CD1c-positive myeloid dendritic cell (primary cell): ENCODE measurements at regions not wholly inside any gene's neighbourhood (a gene's known extent, or its start where the extent isn't known, plus 50 kb on each side); places are given as distances from the start of the nearest gene placed in this dataset.
"Not testable (repeated sequence)": the region's sequence is repeated elsewhere in the genome, so short reads cannot be mapped to it uniquely, and the experiment has no call there.

ENCODE experiments used
- DNase-seq: peaks from one replicate; pipeline ENCODE4 v3.0.0-alpha.2; 2016; ENCODE audit errors: extremely low spot score

DNA sequence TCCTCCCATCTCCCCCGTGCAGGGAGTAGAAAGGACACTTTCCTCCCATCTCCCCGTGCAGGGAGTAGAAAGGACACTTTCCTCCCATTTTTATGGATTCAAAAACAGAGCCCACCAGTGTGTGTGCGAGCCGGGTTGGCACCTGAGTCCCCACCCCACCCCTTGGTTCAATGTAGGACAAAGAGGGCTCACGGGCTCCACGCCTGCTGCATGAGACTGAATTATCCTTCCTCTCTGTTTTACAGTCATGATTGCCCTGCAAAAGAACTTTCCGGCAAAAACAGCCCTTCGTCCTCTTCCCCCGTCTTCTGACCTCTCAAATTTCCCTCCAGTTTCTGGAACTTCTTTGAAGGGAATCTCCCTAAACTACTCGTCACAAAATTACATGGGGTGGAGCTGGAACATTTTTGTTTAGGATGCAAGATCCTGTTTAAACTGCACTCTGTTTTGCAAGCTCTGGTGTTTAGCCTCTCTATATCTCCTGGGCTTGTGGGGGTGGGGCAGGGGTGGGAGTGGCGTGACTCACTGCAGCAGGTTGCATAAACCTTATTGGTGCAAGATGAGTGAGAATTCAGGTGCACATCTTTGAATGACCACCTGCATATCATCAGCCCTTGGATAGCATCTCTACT, 99.8 kb downstream of the PSMG1 start:
- DNase-seq, result peak; percentile 67

DNA sequence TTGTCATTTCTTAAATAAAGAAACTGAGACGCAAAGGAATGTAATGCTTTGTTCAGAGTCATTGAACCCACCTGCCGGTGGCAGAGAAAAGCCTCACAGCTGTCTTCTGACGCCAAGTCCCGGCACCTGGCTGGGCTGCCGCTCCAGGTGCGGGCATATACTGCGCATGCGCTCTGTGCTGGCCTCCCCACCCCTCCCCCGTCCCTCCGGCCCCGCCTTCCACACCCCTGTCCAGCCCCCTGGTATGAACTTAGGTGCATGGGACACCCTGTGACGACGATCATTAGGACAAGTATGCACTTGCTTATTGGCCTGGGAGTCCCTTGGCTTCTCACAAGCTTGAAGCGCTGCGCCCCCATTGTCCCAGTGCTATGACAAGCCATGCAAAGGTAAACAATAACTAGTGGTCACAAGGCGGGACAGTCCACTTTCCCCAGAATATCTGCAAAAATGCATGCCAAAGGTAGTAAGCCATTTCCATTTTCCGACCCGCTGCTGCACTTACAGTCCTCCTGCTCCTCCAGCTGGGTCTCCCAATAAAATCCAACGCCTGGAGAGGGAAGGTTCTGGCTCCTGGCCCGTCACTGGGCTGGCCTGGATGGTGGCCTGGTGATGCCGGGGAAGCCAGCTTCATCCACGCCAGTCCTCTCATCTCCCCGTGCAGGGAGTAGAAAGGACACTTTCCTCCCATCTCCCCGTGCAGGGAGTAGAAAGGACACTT, 100.4 kb downstream of the PSMG1 start:
- DNase-seq, result no peak

DNA sequence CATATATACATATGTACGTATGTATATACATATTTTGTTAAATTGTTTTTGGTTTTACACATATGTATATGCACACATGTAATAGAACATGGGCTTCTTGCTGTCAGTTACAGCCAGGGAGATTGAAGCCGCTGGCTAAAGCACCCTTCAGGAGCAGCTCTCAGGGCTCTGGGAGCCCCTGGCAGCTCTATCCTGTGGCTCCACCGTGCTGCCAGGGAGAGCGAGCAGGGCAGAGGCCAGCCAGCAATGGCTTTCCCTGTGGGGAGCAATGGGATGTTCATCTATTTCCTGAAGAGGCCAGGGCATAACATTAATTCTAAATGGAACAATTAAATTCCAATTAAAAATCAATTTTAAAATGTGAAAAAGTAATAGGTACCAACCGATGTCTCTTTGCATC, 102.9 kb downstream of the PSMG1 start:
- DNase-seq, result no peak

- peak; percentile 98 for DNase-seq
Measured at GRCh38 chr21:39079617-39080016, 103.6 kb downstream of the PSMG1 start.

DNA sequence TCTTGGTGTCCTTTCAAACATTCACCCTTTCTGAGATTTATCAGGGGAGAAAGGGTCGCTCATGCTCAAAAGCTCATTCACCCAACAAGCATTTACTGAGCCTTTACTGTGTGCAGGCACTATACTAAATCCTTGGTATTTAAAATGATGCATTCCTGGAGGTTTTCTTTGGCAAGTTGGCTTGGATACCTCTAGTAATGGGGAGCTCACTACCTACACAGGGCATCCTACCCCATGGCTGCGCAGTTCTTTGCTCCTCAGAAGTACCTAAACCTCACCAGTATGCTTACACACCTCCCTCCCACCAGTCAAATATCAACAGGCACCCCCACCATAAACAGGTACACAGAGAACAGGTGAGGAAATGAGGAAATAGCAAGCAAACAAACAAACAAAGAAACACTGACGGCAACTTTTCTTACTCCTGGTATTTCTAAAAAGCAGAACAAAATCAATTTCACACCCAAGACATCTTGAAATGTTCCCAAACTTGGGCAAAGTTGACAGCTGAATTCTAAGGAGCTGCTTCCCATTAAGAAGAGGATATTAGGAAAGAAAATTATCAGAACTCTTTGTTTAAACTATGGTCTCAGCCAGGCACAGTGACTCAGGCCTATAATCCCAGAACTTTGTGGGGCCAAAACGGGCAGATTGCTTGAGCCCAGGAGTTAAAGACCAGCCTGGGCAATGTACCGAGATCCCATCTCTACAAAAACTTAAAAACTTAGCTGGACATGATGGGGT, 104.8 kb downstream of the PSMG1 start:
- peak; percentile 59 for DNase-seq

GRCh38 chr21:39077876-39078275, 105.4 kb downstream of the PSMG1 start:
- DNase-seq, result peak; percentile 64

DNA sequence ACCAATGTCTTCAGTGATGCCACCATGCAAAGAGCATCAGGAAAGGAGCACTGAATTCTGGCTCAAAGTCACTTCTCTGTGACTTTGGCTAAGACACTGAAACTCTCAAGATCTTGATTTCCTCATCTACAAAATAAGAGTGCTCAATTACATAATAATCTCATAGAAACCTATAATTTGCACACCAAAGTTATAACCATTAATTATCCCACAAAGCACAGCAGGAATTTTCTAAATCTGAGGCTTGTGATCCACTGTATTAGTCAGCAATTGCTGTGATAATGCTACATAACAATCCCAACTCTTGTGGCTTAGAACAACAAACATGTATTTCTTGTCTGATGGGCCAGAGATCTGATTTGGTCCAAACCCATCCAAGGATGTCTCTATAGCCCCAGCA, 108.7 kb downstream of the PSMG1 start:
- DNase-seq, result no peak

GRCh38 chr21:39073717-39074116, 109.5 kb downstream of the PSMG1 start:
- DNase-seq, result no peak

- DNase-seq, result no peak
Measured at GRCh38 chr21:39073063-39073462, 110.2 kb downstream of the PSMG1 start.

DNA sequence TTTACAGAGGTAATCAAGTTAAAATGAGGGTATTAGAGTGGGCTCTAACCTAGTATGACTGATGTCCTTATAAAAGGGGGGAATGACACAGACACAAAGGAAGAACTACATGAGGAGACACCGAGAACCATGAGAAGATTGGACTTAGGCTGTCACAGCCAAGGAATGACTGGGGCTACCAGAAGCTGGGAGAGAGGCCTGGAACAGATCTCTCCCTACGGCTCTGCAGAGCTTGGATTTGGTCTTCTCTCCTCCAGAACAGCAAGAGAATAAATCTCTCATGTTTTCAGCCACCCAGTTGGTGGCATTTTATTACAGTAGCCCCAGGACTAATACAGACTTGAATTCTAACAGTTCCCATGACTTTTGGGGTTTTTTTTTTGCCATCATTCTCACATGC, 110.8 kb downstream of the PSMG1 start:
- DNase-seq, result no peak

- DNase-seq, result no peak
Measured at GRCh38 chr21:39071623-39072214, 111.5 kb downstream of the PSMG1 start.

- not testable (repeated sequence) for DNase-seq
Measured at GRCh38 chr21:39069856-39070255, 113.4 kb downstream of the PSMG1 start.

- DNase-seq, result no peak
Measured at GRCh38 chr21:39066829-39067780, 116.1 kb downstream of the PSMG1 start.

DNA sequence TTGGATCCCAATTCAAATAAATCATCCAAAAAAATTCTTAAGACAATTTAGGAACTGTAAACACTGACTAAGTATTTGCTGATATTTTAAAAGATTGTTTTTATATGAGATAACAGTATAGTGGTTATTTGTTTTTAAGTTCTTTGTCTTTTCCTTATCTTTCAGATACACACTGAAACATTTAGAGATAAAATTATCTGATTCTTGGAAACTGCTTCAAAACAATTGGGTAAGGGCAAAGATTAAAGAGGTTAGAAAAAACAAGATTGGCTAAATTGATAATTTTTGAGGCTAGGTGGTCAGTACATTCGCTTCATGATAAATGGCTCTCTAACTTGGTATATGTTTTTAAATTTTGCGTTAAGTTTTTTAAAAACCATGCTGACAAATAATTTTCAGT, 117.3 kb downstream of the PSMG1 start:
- no peak for DNase-seq

DNA sequence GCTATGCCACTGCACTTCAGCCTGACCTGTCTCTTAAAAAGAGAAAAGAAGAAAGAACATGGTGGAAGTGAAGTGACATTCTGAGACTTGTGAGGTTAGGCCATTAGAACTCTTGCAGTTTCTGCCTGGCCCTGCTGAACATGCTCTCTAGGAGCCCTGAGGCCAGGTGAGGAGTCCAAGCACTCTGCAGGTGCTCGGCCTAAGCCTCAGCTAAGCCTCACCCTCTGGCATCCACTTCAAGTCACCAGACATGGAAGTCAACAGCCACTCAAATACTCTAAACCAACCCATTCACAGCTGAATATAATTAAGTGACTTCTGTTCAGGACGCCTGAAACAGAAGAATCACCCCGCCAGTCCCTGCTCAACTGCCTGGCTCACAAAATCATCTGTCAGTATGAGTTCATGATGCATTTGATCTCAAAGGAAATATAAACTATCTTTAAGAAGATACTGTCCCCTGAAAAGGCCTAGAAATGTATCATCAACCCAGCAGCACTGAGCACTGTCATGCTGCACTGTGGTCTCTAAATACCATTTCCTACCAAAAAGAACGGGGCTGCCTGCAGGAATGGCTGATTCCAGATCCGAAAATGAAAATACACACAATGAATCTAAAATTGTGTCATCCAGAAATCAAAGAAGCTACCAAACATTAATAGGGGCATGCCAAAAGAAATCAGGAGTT, 118.8 kb downstream of the PSMG1 start:
- DNase-seq, result no peak

DNA sequence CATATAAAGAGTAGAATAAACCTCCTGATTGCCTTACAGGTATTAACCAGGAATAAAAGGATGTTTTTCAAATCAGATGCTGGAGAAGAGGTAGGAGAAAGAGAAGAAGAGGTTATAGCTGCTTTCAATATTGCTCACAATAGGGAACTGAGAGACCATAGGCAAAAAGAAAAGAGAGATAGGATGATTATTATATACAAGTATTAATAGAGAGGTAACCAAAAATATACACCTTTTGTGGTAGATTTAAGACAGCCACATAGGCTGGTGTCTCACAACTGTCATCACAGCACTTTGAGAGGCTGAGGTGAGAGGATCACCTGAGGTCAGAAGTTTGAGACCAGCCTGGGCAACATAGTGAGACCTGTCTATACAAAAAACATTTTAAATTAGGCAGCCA, 119.7 kb downstream of the PSMG1 start:
- no peak for DNase-seq

DNA sequence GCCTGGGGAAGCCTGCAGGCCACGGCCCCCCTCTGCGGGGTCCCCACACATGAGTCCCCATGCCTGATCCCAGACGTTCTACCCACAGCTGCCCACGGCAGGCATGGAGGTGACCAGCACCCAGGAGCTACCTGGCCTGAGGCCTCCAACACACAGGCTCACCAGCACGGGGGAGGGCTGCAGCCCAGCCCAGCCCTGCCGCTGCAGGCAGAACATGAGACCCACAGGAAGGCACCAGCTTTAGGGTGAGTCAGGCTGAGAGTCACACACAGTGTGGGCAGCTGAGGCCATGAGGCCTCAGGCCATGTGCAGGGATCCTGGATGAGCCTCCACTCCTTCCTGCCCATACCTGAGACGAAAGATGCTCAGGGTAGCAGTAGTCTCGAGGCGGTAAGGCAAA, 121.1 kb downstream of the PSMG1 start:
- DNase-seq, result no peak

GRCh38 chr21:39061766-39062165, 121.5 kb downstream of the PSMG1 start:
- DNase-seq, result no peak

DNA sequence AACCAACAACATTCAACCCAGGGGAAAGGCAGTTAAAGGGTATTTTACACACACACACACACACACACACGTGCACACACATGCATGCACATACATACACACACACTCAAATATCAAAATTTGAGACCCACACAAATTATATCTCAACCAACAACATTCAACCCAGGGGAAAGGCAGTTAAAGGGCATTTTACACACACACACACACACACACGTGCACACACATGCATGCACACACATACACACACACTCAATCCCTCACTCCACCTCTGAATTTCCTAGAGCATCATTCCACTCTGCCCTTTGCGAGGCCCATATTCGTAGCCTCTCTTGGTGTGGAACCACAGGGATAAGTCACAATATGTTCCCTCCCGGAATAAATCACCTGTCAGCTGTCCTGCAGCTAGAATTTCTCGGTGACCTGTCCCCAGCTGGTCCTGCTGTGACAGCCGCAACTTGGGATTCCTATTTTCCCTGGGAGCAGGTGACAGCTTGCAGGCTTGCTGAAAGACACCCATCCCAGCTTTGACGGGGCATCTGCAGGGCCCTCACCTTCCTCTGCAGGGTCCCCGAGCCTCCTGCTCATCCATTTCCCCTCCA, 122.7 kb downstream of the PSMG1 start:
- DNase-seq, result no peak

- no peak for DNase-seq
Measured at GRCh38 chr21:39057121-39057520, 126.1 kb downstream of the PSMG1 start.
